Iris pigment epithelial cell (primary cell): ENCODE measurements at regions not wholly inside any gene's neighbourhood (a gene's known extent, or its start where the extent isn't known, plus 50 kb on each side); places are given as distances from the start of the nearest gene placed in this dataset.
A peak's percentile ranks its signal among the peaks of the same experiment; 100 is the strongest.
"Not testable (repeated sequence)": the region's sequence is repeated elsewhere in the genome, so short reads cannot be mapped to it uniquely, and the experiment has no call there.

Experiments
- DNase-seq: peaks from one replicate; pipeline ENCODE4 v3.0.0-alpha.2; 2011; ENCODE audit warnings: low read depth

DNA sequence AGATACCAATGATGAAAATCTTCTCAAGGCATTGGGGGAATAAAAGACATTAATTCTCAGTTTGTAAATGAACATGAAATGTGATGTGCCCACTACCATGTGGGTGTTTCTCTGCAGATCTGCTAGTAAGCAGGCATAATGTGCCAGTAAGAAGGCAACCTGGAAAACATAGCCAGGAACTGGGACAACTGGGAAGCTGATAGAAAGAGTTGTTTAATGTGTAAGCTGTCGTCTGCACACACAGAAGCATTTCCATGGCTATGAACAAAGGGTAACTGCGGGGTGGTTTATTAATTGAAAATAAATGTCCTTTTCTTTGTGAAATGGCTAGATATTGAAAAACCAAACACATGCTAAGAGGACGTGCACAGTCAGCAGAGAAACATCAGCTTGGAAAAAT, 52.0 kb downstream of the ZC3H11B start:
- no peak for DNase-seq

DNA sequence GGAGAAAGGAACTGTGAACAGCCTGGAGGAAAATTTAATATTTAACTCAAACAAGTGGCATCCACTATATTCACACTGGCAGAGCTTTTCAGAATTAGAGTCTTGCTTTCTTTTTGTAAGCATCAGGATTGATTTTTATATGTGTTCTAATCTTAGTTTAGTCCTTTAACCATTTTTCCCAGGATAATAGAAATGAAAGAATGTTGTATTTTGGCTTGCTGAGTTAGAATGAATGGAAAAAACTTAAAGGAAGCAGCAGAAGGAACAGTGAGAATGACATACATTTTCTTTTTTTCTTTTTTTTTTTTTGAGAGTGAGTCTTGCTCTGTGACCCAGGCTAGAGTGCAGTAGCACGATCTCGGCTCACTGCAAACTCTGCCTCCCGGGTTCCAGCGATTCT, 53.0 kb downstream of the ZC3H11B start:
- DNase-seq = no peak

GRCh38 chr1:219555806-219556205, 57.1 kb downstream of the ZC3H11B start:
- DNase-seq = peak; percentile 73

DNA sequence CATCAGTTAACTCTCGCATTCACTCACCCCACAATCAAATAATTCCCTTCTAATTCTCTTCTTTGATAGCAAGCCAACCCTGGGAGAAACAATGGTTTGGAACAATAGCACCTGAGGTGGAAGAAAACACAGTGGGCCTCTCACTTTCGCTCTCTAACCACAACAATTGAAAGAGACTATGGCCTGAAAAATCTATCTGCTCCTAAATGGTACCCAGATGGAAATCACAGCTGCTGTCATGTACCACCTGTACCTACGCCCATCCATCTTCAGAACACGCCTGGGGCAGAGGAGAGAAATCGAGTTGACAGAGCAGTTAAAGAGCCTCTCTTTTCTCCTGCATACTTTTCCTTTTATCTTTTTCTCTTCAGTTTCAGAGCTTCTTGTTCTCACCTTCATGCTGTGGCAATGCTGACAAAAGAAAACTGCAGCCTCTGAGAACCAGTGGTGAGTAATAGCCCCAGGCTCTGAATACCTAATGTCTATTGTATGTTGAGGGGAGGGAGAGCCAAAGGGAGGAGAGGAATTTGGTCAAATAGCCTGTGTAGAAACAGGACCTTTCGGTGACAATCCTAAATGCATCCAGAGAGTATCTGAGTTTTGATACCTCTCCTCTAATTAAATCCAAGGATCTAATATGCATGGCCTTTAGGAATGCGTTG, 57.7 kb downstream of the ZC3H11B start:
- peak; percentile 66 for DNase-seq

DNA sequence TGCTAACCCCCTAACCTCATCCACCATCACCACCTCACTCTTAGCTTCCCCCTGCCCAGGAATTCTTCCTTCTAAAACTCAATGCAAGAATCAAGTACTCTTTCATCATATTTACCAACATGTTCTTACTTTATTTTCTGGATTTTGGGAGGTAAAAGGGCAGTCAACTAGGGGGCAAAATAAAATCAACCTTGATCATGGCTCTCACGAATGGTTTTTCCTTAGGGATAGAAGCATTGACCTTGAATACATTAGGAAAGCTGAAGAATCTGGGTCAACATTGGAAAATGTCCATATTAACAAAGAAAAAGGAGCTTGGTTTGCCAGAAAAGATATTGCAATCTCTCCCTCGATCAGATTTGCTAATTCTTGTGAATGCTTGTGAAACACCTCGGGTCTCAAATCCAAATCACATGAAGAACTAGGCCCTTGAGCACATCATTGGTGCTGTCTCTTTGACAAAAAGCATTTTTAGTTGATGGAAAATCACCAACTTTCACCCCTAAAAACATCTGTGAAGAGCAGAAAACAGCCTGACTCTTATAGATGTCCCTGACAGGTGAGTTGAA, 58.9 kb downstream of the ZC3H11B start:
- DNase-seq = no peak

- no peak for DNase-seq
Observed at GRCh38 chr1:219550201-219550600, 62.7 kb downstream of the ZC3H11B start.

- peak; percentile 16 for DNase-seq
Observed at GRCh38 chr1:219549215-219549614, 63.7 kb downstream of the ZC3H11B start.

- no peak for DNase-seq
Observed at GRCh38 chr1:219548386-219548785, 64.5 kb downstream of the ZC3H11B start.

DNA sequence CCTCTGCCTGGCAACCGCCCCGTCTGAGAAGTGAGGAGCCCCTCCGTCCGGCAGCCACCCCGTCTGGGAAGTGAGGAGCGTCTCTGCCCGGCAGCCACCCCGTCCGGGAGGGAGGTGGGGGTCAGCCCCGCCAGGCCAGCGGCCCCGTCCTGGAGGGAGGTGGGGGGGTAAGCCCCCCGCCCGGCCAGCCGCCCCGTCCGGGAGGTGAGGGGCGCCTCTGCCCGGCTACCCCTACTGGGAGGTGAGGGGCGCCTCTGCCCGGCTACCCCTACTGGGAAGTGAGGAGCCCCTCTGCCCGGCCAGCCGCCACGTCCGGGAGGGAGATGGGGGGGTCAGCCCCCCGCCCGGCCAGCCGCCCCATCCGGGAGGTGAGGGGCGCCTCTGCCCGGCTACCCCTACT, 67.1 kb downstream of the ZC3H11B start:
- not testable (repeated sequence) for DNase-seq

- DNase-seq = no peak
Observed at GRCh38 chr1:219544163-219544846, 68.6 kb downstream of the ZC3H11B start.

DNA sequence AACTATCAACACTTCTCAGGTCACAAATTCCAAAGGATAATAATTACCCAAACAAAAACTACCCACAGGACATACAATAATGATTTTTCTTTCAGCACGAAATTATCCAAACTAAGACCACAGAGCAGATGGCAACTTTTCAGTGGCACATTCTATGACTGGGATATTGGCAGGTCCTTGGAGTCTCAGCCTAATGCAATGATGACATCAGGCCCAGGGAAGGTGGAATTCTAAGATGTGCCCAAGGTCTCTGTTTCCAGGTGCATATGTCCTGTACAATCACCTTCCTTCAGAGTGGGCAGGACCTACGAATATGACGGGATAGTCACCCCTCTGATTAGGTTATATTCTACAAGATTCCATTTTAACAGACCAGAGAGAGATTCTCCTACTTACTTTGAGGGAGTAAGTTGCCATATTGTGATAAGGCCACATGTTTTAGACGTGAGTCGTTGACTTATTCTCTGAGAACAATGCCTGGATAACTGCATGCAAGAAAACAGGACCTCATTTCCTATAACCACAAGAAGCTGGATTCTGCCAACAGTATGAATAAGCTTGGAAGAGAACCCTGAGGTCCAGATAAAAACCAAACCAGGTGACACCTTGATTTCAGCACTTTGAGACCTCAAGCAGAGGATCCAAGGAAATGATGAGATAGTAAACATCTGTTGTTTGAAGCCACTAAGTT, 69.9 kb downstream of the ZC3H11B start:
- DNase-seq = peak; percentile 62

GRCh38 chr1:219541946-219542345, 71.0 kb downstream of the ZC3H11B start:
- no peak for DNase-seq

- no peak for DNase-seq
Observed at GRCh38 chr1:219539645-219540254, 73.2 kb downstream of the ZC3H11B start.

GRCh38 chr1:219538886-219539285, 74.0 kb downstream of the ZC3H11B start:
- DNase-seq = no peak

DNA sequence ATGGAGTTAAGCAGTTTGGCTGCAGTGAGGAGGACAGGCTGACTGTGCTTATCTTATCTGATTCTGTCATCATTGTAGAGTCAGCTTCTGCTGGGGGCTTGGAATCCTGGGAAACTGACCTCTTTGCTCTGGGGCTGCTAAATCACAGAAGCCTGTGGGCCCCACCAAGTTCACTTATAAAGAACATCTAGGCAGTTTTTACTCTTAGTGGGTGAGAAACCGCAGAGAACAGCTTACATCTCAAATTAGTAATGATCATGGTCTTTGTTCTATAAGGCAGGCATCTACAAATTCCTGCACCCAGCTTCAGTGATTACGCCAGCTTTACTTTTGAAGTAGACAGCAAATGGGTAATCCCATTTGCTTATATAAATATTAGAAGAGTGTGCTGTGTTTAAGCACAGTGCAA, 75.7 kb downstream of the ZC3H11B start:
- no peak for DNase-seq

DNA sequence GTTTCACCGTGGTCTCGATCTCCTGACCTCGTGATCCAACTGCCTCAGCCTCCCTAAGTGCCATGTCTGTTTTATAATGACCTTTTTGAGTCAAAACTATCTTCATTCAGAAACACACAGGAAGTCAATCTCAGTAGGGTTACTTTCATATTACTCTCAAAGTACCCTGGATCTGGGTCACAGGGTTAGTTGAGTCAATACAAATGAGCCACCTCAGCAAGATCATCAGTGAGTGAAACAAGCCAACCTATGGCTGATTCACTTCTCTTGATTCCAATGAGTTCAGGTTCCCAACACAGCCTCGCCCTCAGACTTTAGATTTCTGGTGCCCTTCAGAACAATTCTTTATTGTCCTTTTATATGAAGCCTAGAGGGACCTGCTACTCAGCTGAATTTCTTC, 76.9 kb downstream of the ZC3H11B start:
- no peak for DNase-seq

- DNase-seq = no peak
Observed at GRCh38 chr1:219534991-219535390, 77.9 kb downstream of the ZC3H11B start.

DNA sequence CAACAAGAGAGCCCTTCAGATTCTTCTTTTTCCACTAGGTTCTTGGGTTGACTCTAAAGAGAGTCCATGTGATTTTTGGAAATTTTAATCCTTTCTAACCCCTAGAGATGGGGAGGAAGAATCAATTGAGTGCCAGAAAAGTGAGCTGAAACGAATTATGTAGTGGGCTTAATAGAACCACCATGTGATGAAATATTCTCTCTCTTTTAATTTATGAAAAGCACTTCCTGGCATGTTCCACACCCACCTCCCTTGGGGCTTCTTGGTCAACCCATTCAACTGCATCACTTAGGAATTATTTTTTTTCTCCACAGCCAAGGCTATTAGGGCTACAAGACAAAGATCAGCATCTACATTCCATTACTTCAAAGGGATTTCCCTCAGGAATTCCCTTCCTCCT, 79.6 kb downstream of the ZC3H11B start:
- no peak for DNase-seq

DNA sequence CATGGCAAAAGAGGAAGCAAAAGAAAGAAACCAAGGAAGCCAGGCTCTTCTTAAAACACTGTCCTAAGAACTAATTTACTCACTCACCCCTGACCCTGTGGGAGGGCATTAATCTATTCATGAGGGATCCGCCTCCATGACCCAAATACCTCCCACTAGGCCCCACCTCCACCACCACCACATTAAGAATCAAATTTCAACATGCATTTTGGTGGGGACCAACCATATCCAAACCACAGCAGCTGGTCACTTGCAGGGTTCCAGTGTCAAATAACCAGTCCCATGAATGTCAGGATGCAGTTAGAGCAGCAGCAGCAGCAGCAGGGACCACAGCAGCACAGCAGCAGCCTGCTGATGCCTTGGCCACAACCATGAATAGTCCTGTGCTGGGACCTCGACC, 83.8 kb downstream of the ZC3H11B start:
- no peak for DNase-seq

- no peak for DNase-seq
Observed at GRCh38 chr1:219528633-219529032, 84.3 kb downstream of the ZC3H11B start.

DNA sequence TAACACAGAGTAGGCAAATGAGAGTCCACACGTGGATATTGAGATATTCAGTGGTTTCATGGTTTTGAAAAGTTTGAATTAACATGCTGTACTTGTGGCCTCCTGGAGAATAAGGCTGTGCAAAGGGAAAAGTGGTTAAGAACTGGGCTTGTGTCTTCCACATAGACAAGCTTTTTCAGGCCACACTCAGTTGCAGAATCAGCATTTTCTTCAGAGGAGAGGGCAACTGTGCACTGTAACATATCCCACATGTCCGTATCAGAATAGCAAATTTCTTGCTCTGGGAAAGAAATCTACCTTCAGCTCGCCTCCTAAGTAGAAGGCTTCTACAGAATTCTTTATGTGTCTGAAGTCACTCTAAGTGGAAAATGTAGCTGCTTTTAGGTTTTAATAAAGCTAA, 84.9 kb downstream of the ZC3H11B start:
- no peak for DNase-seq

GRCh38 chr1:219526074-219526473, 86.8 kb downstream of the ZC3H11B start:
- no peak for DNase-seq

GRCh38 chr1:219523411-219523810, 89.5 kb downstream of the ZC3H11B start:
- DNase-seq = no peak
